H1 (cell line): ENCODE measurements at regions not wholly inside any gene's neighbourhood (a gene's known extent, or its start where the extent isn't known, plus 50 kb on each side); places are given as distances from the start of the nearest gene placed in this dataset.

Experiments used
- CBX8 ChIP-seq: fragments of 300-800, 300-1000 bp; sonication (generic); IDR thresholded peaks from 2 replicates; pipeline ENCODE4 v1.7.1; 2016; ENCODE audit warnings: low read depth, low read length, borderline replicate concordance
- EZH2 ChIP-seq: fragments of 200-600 bp; sonication (generic); IDR thresholded peaks from 2 replicates; pipeline ENCODE4 v1.7.1; 2012; ENCODE audit warnings: low read depth, mild to moderate bottlenecking, moderate library complexity, low read length, inconsistent platforms; ENCODE audit not compliant: severe bottlenecking
- GABPA ChIP-seq: IDR thresholded peaks from 2 replicates; pipeline ENCODE4 v1.6.1; 2011; ENCODE audit warnings: mild to moderate bottlenecking, low read length, moderate library complexity, borderline replicate concordance; ENCODE audit not compliant: insufficient read depth
- GTF2F1 ChIP-seq: IDR thresholded peaks from 2 replicates; pipeline ENCODE4 v1.6.1; 2012; ENCODE audit warnings: low read depth, low read length, improper control_type of control experiment, borderline replicate concordance
- JUN ChIP-seq: IDR thresholded peaks from 2 replicates; pipeline ENCODE4 v1.6.1; 2011; ENCODE audit warnings: low read depth, mild to moderate bottlenecking, improper control_type of control experiment, low read length
- POLR2AphosphoS5 ChIP-seq: IDR thresholded peaks from 2 replicates; pipeline ENCODE4 v1.6.1; 2011; ENCODE audit warnings: low read depth, low read length
- SP1 ChIP-seq: IDR thresholded peaks from 2 replicates; pipeline ENCODE4 v1.6.1; 2011; ENCODE audit warnings: low read depth, low read length
- SRF ChIP-seq: IDR thresholded peaks from 2 replicates; pipeline ENCODE4 v1.6.1; 2011; ENCODE audit warnings: mild to moderate bottlenecking, low read depth, low read length, moderate library complexity
- TEAD4 ChIP-seq: IDR thresholded peaks from 2 replicates; pipeline ENCODE4 v1.6.1; 2012; ENCODE audit warnings: low read depth, low read length, inconsistent platforms, mixed read lengths
- TF ChIP-seq, protein P1 (sequence below), 3 experiments: IDR thresholded peaks; 1 replicate in 2 of 3; 2 replicates in 1 of 3; pipeline versions ENCODE4 v1.5.1 to v1.6.1; 2011; ENCODE audit warnings: low read length in 3 of 3, mild to moderate bottlenecking in 3 of 3, inconsistent platforms in 2 of 3, low read depth in 1 of 3, moderate library complexity in 1 of 3; ENCODE audit not compliant: insufficient read depth in 1 of 3; ENCODE audit errors: control extremely low read depth in 1 of 3
- TF ChIP-seq, protein P2 (sequence below): IDR thresholded peaks from 2 replicates; pipeline ENCODE4 v1.6.1; 2012; ENCODE audit warnings: inconsistent platforms

DNA sequence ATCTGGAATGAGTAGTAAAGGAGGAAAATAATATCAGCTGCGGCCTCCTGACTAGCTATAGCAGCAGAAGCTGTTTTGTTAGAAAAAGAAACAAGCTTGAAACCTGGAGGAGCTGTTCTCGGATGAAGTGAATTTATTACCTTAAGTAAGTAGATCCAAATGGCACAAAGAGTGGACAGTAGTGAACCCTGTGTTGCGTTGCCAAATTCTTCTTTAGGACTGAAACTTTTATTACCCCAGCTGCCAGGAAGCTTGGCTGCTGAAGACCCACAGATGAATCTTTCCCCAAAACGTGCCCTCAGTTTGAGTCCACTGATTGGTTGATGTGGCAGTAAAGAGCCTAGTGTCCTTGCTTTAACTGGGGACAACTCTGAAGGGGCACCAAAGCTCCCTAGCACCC lies 366.8 kb upstream of the GBE1 start:
- TF ChIP-seq GTF2F1 (no peak), GABPA (no peak), POLR2AphosphoS5 (no peak), EZH2 (no peak), JUN (no peak), SRF (no peak), TEAD4 (no peak), SP1 (no peak), CBX8 (no peak)
- TF ChIP-seq, protein P1, sequence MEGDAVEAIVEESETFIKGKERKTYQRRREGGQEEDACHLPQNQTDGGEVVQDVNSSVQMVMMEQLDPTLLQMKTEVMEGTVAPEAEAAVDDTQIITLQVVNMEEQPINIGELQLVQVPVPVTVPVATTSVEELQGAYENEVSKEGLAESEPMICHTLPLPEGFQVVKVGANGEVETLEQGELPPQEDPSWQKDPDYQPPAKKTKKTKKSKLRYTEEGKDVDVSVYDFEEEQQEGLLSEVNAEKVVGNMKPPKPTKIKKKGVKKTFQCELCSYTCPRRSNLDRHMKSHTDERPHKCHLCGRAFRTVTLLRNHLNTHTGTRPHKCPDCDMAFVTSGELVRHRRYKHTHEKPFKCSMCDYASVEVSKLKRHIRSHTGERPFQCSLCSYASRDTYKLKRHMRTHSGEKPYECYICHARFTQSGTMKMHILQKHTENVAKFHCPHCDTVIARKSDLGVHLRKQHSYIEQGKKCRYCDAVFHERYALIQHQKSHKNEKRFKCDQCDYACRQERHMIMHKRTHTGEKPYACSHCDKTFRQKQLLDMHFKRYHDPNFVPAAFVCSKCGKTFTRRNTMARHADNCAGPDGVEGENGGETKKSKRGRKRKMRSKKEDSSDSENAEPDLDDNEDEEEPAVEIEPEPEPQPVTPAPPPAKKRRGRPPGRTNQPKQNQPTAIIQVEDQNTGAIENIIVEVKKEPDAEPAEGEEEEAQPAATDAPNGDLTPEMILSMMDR (IDR thresholded peaks at IDR 0.05; ENCODE audit: control extremely low read depth in 1 of 3, insufficient read depth in 1 of 3, low read depth in 1 of 3, low read length in 3 of 3), result no peak
- TF ChIP-seq, protein P2, sequence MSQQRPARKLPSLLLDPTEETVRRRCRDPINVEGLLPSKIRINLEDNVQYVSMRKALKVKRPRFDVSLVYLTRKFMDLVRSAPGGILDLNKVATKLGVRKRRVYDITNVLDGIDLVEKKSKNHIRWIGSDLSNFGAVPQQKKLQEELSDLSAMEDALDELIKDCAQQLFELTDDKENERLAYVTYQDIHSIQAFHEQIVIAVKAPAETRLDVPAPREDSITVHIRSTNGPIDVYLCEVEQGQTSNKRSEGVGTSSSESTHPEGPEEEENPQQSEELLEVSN, result no peak
